ENCODE measurements at regions not wholly inside any gene's neighbourhood (a gene's known extent, or its start where the extent isn't known, plus 50 kb on each side); places are given as distances from the start of the nearest gene placed in this dataset.

DNA sequence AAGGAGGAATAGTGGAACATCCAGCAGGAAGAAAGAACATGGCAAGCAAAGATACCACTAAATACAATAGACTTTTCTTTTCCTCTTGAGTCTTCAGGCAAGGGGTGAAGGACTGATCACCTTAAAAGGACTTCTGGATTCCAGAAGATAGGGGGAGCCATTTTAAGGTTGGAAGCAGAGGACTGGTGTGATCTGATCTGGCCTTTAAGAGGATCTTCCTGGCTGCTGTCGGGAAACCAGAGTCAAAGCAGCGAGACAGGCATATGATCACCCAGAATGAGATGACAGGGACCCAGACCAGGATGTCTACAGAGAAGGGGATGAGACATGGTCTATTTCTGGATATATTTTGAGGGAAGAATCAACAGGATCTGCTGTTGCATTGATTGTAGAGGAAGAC is 558.0 kb downstream of the STK39 start:
- no peak for ATAC-seq
- Histone ChIP-seq H3K4me3 (no peak overlapping the region), H3K27ac (no peak overlapping the region), H3K27me3 (no peaks in the 10 kb centered on the region), H3K4me1 (no peaks in the 10 kb centered on the region), H3K36me3 (no peaks in the 10 kb centered on the region), H3K9me3 (no peaks in the 10 kb centered on the region)
- WGBS, 2 donors (ENCODE audit: low coverage in 1 of 2): 100% methylated on average over 1 of the region's 2 CpGs; no CpG with 5 or more reads in 1 of the 2 donors
- no peak for TF ChIP-seq EP300 (IDR thresholded peaks at IDR 0.05)
- TF ChIP-seq POLR2AphosphoS5 (IDR thresholded peaks at IDR 0.05): no peak
- TF ChIP-seq, protein P1, sequence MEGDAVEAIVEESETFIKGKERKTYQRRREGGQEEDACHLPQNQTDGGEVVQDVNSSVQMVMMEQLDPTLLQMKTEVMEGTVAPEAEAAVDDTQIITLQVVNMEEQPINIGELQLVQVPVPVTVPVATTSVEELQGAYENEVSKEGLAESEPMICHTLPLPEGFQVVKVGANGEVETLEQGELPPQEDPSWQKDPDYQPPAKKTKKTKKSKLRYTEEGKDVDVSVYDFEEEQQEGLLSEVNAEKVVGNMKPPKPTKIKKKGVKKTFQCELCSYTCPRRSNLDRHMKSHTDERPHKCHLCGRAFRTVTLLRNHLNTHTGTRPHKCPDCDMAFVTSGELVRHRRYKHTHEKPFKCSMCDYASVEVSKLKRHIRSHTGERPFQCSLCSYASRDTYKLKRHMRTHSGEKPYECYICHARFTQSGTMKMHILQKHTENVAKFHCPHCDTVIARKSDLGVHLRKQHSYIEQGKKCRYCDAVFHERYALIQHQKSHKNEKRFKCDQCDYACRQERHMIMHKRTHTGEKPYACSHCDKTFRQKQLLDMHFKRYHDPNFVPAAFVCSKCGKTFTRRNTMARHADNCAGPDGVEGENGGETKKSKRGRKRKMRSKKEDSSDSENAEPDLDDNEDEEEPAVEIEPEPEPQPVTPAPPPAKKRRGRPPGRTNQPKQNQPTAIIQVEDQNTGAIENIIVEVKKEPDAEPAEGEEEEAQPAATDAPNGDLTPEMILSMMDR (IDR thresholded peaks at IDR 0.05): no peak
- no peak for TF ChIP-seq POLR2A (IDR thresholded peaks at IDR 0.05)

DNA sequence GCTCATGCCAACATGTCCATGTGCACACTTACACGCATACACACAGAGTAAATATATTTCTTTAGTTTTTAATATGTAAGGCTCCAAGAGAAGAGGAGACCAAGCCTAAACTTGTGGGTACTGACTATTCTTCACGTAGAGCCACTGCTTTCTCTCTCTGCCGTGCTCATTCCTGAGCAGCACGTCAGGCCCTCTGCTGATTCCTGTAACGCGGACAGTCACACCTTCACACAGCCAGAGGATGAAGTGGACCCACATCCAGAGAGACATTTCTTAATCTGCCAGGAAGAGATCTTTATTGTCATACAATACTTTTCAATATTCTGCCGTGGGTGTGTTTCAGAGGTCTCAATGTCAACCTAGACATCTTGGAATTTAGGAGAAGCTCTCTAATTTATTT is 560.7 kb downstream of the STK39 start:
- no peak for TF ChIP-seq POLR2A (IDR thresholded peaks at IDR 0.05)
- TF ChIP-seq EP300 (IDR thresholded peaks at IDR 0.05): no peak
- TF ChIP-seq, protein P1 (IDR thresholded peaks at IDR 0.05): no peak
- no peak for TF ChIP-seq POLR2AphosphoS5 (IDR thresholded peaks at IDR 0.05)
- Histone ChIP-seq H3K27ac (no peak overlapping the region), H3K36me3 (no peaks in the 10 kb centered on the region), H3K27me3 (no peaks in the 10 kb centered on the region), H3K4me1 (no peaks in the 10 kb centered on the region), H3K4me3 (no peak overlapping the region), H3K9me3 (no peaks in the 10 kb centered on the region)
- no peak for ATAC-seq
- 77 to 86% methylated on average over 6 to 7 of the region's 7 CpGs for WGBS, 2 donors (ENCODE audit: low coverage in 1 of 2)

- TF ChIP-seq POLR2AphosphoS5 (IDR thresholded peaks at IDR 0.05) (no peak), POLR2A (IDR thresholded peaks at IDR 0.05) (no peak), EP300 (IDR thresholded peaks at IDR 0.05) (no peak)
- TF ChIP-seq, protein P1 (IDR thresholded peaks at IDR 0.05): no peak
- H3K27me3 ChIP-seq: no peaks in the 10 kb centered on the region
- 45 to 53% methylated on average over 6 of the region's 6 CpGs for WGBS, 2 donors (ENCODE audit: low coverage in 1 of 2)
- no peaks in the 10 kb centered on the region for H3K4me1 ChIP-seq
- no peak overlapping the region for H3K4me3 ChIP-seq
- no peaks in the 10 kb centered on the region for H3K9me3 ChIP-seq
- no peaks in the 10 kb centered on the region for H3K36me3 ChIP-seq
- ATAC-seq: no peak
- H3K27ac ChIP-seq: no peak overlapping the region
These were observed 566.0 kb downstream of the STK39 start for GRCh38 chr2:167681234-167682015.

DNA sequence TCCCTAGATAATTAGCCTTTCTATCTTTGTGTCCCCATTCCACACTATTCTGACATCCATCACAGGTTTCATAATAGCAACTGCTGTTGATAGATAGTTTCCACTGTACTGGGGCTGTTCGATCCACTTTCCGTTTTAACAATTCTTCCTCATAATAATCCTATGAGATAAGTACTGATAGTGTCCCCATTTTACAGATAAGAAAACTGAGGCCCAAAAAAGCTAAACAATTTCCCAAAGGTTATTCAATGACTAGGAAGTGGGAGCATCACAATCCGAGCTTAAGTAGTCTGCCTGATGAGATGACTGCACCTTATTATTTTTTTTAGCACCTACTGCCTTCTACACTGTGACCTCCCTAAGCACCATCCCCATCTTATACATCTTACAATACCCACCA is 569.2 kb downstream of the STK39 start:
- ATAC-seq: no peak
- WGBS, 2 donors (ENCODE audit: low coverage in 1 of 2): 96% methylated on average over 3 of the region's 3 CpGs

More for the DNA sequence above, 569.2 kb downstream of the STK39 start:
- Histone ChIP-seq H3K9me3 (no peaks in the 10 kb centered on the region), H3K4me3 (no peak overlapping the region), H3K4me1 (no peaks in the 10 kb centered on the region), H3K36me3 (no peaks in the 10 kb centered on the region), H3K27me3 (no peaks in the 10 kb centered on the region), H3K27ac (no peak overlapping the region)
- TF ChIP-seq, protein P1 (IDR thresholded peaks at IDR 0.05): no peak
- TF ChIP-seq EP300 (IDR thresholded peaks at IDR 0.05) (no peak), POLR2AphosphoS5 (IDR thresholded peaks at IDR 0.05) (no peak), POLR2A (IDR thresholded peaks at IDR 0.05) (no peak)
